Renal pelvis (tissue), 1 donor: ENCODE measurements at regions not wholly inside any gene's neighbourhood (a gene's known extent, or its start where the extent isn't known, plus 50 kb on each side); places are given as distances from the start of the nearest gene placed in this dataset.
"Not testable (repeated sequence)": the region's sequence is repeated elsewhere in the genome, so short reads cannot be mapped to it uniquely, and the experiment has no call there.

Source experiments
- DNase-seq: peaks from one replicate; pipeline ENCODE4 v3.0.0-alpha.2; 2013

DNA sequence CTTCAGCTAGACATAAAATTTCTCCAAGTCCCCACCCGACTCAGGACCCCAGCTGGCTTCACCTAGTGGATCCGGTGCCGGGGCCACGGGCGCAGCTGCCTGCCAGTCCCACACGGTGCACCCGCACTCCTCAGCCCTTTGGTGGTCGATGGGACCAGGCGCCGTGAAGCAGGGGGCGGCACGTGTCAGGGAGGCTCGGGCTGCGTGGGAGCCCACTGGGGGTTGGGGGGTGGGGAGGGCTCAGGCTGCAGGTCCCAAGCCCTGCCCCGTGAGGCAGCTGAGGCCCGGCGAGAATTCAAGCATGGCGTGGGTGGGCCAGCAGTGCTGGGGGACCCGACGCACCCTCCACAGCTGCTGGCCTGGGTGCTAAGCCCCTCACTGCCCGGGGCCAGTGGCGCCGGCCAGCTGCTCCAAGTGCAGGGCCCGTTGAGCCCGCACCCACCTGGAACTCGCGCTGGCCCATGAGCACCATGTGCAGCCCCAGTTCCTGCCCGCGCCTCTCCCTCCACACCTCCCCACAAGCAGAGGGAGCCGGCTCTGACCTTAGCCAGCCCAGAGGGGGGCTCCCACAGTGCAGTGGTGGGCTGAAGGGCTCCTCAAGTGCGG is 747.0 kb downstream of the FAM181B start:
- no peak for DNase-seq

DNA sequence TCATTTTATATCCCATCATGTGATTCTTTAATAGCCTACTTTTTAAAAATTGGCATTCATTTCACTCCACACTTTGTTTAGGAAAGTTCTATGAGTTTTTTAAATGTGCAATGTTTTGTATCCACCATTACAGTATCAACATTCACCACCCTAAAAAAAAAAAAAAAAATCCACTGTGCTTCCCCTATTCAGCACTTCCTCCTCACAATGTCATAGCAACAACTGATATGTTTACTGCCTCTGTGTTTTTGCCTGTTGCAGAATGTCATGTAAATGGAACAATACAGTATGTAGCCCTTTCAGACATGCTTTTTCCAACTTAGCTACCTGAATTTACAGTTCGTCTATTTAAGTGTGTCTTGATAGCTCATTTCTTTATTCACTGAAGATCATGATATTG is 754.2 kb downstream of the FAM181B start:
- DNase-seq = no peak

DNA sequence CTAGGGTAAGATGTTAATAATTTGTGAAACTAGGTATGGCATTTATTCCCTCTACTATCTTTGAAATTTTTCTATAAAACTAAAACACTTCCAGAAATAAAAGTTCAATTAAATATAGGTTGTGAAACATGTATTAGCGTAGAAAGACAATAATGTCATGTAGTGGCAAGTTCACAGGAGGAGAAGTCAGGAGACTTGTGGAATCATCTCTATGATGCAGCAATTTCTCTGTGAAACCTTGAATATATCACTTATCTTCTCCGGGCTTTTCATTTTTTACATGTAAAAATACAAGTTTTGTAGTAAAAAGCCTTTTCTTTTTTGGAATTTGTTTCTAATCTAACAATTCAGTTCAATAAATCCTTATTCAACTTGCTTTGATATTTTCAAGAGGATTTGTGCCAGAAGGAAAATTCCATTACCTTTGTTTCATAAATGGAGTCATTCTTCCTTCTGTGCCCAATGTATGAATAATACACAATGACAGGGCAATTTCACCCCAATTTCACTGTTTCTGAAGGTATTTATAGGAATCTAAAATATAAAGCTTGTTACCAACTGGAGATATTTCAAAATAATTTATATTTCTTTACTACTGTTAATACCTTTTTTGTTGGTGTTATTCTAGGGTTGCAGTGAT is 758.3 kb downstream of the FAM181B start:
- no peak for DNase-seq

DNA sequence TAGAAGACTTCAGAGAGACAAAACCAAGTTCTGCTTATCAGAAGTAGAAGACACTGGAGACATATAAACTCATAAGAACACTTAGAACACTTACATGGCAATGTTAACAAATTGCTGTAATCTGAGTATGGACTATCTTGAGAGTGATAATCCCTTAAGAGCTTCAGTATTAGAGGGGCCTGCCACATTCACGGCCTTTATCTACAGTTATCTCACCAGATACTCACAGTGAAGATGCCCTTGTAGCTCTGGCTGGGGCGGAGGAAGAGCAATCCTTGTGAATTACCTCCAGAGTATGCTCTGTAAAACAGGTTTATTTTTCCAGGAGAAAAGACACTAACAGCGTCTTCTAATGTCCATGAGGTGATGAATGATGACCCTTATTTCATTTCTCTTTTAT is 762.8 kb downstream of the FAM181B start:
- no peak for DNase-seq

DNA sequence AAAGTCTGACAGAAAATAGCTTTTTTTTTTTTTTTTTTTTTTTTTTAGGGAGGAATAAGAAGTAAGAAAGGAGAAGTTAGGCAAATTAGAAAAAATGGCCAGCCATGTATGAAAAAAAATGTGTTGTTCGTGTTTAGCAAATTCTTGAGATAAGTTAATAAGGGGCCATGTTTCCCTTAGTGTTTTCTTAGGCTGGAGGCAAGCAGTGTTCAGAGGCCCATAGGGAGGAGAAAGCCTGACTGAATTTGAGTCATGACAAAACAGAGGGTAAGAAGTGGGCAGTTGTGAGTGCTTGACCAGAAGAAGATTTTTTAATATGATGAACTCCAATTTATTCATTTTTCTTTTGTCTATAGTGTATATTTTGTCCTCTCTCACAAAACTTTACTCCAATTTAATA is 766.4 kb downstream of the FAM181B start:
- DNase-seq = no peak

DNA sequence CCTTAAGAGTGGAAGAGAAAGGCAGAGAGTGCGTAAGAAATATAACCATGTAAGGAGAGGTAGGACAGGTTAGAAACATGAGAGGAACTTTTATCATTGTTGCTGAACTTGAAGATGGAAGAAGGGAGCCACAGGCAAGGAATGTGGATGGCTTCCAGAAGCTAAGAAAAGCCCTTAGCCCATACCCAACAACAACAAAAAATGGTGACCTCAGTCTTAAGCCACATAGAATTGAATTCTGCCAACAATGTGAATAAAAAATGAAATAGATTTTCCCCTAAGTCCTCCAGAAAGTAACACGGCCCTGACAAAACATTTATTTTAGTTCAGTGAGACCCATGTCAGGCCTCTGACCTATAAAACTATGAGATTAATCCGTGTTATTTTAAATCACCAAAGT is 767.3 kb downstream of the FAM181B start:
- no peak for DNase-seq

DNA sequence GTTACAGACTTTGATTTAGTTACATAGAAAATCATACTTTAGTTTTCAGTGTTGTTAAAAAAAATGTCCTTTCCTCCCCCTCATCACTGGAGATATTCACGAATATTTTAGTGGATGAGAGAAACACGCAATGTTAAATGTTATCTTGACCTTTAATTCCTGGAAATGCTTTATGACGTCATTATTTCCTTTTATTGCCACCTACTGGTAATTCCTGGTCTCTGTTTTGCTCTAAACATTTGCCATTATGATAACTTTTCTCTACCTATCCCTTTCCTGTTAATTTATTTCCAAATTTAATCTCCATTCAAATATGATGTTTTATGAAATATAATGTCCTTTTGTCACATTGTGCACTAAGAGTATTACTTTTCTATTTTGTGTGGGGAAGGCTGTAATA is 770.6 kb downstream of the FAM181B start:
- no peak for DNase-seq

DNA sequence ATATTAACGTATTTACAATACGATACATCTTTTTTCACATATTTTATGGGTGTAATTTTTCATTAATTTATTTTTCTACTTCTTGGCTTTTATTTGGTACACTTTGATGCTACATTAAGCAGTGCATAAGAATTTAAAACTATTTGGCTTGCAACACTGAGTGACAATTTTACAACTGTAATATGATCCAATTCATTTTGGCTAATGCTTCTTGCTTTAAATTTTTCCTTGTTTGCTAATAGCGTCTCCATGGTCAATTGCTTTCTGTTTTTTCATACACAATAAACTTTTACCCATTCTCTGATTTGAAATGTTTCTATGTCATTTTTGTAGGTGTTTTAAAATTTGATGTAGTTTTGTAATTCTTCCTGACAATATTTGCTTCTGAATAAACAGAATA is 773.2 kb downstream of the FAM181B start:
- DNase-seq = peak; percentile 43

DNA sequence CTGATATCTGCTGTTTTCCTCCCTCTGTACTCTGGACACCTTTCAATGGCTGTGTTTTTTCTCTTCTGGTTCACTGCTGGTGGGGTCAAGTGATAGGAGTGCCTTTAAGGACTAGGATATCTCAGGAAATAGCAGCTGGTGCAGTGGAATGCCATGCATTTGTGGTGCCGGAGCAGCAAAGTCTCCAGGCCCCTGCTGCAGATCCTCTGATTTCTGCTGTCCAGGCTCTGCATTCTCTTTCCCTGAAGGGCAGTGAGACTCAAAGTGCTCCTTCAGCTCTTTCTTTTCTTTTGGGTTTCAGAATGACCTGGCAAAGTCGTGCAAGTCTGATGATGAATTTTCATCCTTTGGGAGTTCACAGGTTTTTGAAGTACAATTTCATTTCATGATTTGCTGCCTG is 774.3 kb downstream of the FAM181B start:
- no peak for DNase-seq

DNA sequence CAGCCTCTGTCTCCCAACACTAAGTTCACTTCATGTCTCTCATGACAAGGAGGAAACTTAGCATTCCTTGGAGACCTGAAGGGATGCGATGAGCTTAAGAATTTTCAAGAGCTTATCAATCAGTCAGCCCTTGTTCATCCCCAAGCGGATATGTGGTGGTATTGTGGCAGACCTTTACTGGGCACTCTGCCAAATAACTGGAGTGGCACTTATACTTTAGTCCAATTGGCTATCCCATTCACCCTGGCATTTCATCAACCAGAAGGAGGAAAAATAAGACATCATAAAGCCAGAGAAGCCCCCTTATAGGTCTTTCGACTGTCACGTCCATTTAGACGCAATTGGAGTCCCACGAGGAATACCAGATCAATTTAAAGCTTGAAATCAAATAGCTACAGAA is 779.4 kb downstream of the FAM181B start:
- DNase-seq = not testable (repeated sequence)

DNA sequence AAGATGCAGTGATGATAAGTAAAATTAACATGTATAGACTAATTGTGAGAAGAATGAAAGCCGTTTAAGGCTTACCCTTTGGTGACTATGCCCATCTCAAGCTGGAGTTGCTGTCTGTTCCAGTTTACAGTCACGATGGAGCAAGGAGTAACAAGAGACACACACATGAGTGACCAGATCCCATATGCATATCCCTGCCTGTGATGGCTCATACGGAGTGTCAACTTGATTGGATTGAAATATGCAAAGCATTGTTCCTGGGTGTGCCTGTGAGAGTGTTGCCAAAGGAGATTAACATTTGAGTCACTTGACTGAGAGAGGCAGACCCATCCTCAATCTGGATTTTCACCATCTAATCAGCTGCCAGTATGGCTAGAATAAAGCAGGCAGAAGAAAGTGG is 786.8 kb downstream of the FAM181B start:
- DNase-seq = no peak

DNA sequence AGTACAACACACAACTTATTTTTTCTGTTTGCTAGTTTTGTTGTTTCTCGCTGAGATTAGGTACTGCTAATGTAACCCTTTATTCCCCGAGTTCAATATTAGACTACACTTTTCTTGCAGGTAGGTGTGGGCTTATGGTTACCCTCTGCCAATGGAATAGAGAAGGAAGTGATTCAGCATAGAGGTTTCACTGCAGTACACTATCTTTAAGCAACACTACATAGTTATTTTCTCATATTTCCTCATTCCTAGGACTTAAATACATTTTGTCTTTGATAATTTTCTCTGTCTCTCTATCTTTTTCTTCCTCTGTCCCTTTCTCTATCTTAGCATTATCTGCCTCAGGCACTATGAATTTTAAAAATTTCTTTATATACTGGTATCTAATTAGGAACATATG is 791.0 kb downstream of the FAM181B start:
- no peak for DNase-seq

DNA sequence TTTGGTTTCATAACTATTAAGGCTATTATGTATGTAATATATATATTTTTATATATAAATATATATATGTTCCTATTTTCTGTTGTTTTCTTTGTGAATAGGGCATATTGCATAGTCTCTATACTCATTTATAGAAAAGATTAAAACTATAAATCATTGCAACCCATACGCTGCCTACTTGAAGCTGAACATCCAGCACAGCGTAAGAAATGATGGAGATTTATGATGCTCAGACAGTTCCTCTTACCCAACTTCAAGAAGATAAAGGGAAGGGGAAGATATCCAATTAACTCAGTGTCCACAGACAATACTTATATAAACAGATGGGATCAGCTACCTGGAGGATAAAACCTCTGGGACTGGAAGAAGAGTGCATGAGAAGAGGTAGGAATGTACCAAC is 791.7 kb downstream of the FAM181B start:
- no peak for DNase-seq

DNA sequence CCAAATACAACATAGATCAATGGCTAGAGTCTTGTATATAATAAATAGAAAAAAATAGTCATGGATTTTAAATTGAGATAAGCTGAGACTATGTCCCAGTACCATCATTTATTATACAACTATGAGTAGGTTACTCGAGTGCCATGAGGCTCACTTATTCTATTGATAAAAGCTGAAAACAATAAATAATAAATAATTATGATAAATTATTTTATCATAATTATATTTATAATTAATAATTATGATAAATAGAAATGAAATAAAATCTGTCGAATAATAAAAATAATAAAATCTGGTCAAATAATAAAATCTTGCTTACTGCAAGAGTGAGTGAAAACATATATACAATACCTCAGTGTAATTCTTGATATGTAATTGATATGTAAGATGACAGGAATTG is 801.4 kb downstream of the FAM181B start:
- no peak for DNase-seq

DNA sequence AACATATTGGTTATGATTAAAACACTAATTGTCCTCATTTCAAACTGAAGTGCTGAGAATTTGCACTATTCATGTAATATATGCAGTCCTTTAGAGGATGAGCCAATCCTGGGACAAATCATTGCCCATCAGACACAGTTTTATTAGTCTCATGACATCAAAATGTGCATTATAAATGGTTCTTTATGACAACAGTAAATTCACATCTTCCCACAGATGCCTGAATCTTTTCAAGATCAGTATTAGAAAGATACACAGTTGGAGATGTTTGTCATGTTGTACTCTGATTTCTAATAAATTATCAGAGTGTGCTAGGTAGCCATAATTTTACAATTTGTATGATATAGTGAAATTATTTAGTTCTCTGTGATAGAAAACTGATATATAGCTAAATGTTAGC is 813.5 kb downstream of the FAM181B start:
- no peak for DNase-seq

DNA sequence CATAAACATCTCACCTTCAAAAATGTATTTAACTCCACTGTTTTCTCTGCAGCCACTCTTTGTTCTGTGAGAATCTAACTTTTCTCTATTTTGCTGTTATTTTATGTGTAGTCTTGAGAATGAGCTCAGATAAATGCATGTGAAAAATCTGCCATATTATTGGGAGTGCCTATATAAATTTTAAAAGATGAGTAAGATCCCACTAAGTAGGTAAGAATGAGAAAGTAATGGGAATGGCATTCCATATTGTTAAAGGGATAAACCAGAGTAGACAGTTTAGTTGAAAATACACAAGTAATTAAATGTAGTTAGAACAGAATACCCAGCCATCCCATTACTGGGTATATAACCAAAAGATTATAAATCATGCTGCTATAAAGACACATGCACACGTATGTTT is 817.2 kb downstream of the FAM181B start:
- no peak for DNase-seq

DNA sequence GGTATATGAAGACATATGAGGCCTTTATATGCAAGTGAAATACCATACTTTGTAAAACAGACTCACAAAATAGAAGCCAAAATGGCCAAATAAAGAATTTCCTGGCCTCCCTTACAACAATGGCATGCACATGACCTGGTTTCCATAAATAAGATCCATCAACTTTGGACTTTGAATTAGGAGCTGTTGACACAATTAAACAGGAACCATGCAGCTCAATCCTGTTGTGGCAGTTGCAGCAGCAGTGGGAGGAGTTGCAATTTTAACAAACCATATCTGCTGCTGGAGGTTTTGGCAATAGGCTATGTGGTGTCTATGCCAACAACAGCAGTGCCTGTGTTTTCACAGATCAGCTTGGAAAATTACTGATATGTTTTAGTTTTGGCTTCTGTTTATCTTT is 818.6 kb downstream of the FAM181B start:
- no peak for DNase-seq

DNA sequence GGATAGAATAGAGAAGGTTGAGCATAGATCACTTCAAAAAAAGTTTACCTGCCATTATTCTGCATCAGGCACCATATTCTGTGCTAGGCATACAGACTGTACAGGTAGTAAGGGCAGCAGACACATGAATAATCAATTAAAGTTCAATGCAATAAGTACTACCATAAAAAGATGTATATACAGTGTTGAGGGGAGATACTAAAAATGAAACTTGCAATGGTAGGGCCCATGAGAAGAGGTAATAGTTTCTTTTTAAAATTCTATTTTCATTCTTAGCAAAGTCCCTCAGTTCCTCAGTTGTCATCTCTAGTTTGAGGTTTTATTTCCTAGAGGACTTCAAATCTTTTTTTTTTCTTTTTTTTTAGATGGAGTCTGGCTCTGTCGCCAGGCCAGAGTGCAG is 819.9 kb downstream of the FAM181B start:
- no peak for DNase-seq

DNA sequence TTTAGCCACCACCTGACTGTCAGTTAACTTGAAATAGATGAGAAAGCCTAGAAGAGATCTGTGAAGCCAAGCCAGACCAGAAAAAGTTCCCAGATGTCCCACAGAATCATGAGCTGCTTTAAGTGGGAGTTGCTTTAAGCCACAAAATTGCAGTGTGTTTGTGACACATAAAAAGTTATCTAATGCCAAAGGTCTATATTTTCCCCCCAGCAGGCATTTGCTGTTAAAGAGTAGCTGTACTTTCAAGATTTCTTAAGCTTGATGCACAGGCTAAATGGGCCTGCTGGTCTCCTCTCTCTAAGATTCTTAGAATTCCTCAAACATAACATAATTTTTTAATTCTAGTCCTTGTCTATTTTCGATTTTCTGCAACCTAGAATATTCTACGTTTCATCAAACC is 825.7 kb downstream of the FAM181B start:
- DNase-seq = no peak

DNA sequence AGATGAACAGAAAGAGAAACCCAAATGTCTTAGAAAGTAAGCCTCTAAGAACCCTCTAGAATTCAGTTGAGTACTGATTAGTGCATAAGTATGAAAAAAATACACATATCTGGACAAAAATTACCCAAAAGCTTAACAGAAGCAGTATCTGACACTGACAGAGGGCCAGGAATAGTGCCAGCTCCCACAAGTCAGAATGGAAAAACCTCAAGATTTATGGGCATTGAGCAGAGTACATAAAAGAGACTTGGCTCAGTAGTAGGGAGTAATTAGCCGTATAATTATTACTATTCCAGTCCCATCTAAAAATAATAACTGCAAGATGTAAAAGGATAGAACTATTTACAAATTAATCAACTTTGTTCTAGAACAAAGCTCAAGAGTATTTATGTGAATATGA is 834.5 kb downstream of the FAM181B start:
- no peak for DNase-seq

DNA sequence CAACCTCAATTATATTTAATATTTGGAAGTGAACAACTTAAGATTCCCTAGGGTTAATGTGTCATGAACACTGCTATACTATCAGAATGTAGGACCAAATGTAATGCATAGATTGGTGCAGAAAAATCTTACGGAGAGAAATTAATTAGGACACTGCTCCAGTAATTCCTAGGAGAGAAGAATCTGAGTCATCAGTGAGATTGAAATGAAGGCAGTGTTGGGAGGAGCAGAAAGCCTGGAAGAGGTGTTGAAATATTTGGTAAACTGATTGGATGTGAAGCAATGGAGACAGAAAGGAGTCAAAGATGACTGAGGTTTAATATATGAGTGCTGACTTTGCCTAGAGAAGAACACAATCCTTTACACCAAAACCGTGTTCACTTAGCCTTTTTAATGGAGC is 836.0 kb downstream of the FAM181B start:
- no peak for DNase-seq

DNA sequence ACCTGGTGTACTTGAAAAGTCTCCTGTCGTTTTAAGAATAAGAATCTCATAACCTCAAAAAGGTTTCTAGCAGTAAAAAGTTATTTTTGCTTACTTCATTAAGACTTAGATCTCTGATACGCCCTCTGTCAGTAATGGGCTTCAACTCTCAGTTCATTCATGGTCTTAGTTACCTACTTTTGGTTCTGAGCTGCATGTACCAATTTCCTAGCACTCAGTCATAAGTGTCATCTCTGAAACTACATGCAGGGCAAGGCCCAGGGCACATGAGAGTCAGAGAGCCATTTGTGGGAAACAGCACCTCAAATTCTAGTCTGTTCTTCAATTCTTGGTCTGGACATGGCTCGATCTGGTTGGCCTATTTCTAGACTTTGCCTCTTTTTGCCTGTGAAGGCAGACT is 838.4 kb downstream of the FAM181B start:
- DNase-seq = no peak

DNA sequence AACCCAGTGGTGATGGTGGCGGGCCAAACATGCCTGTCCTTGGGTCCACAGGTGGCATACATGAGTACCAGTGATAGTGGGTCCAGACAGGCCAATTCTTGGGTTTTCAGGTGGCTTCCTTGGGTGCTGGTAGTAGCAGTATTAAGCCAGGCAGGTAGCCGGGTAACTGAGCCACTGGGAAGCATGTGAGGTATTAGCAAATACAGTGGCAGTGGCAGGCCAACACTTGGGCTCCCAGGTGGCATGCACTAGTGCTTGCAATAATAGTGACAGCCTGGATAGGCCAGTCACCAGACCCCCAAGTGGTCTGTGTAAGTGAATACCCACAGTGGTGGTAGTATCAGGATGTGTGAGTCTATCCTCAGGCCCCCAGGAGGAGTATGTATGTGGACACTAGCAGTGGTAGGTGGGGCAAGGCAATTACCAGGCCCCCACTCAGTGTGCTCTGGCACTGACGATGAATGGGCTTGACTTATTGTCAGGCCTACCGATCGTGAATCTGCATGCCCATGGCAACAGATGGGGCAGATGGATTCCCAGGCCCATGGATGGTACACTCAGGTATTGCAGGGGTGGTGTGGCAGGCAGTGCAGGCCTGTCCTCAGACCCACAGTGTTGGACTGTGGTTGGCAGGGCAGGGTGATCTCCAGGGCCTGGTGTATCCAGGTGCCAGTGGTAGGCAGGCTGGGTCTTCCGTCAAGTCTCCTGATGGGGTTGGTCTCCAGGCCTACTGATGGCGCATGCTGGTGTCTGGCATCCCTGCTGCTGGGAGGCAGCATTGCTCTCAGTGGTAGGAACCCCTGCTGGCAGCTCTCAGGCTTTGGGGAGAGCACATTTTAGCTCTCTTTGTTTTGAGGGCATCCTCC is 840.7 kb downstream of the FAM181B start:
- no peak for DNase-seq
